SK-N-SH treated with all-trans-retinoic acid at 6 μM for 48 hours (cell line): ENCODE measurements at regions not wholly inside any gene's neighbourhood (a gene's known extent, or its start where the extent isn't known, plus 50 kb on each side); places are given as distances from the start of the nearest gene placed in this dataset.

Experiments
- ARNTL ChIP-seq: fragments of 450-650 bp; formaldehyde crosslinking; IDR thresholded peaks from 2 replicates; pipeline ENCODE4 v1.5.0; 2020; ENCODE audit warnings: low read depth, mild to moderate bottlenecking, moderate library complexity, borderline replicate concordance
- BACH2 ChIP-seq: fragments of 250-450 bp; sonication (Bioruptor Pico); IDR thresholded peaks from 2 replicates; pipeline ENCODE4 v1.9.0; 2021; ENCODE audit warnings: mild to moderate bottlenecking, borderline replicate concordance
- CSDC2 ChIP-seq: fragments of 250-450 bp; sonication (Bioruptor Pico); IDR thresholded peaks from 2 replicates; pipeline ENCODE4 v1.5.0; 2020; ENCODE audit warnings: mild to moderate bottlenecking, moderate library complexity
- ISL1 ChIP-seq: fragments of 250-450 bp; sonication (Bioruptor Pico); IDR thresholded peaks from 2 replicates; pipeline ENCODE4 v2.1.2; 2022; ENCODE audit warnings: mild to moderate bottlenecking, moderate library complexity
- RARB ChIP-seq: fragments of 250-450 bp; sonication (Bioruptor Pico); IDR thresholded peaks from 2 replicates; pipeline ENCODE4 v1.8.0; 2021; ENCODE audit warnings: mild to moderate bottlenecking, moderate library complexity
- SNAI2 ChIP-seq: fragments of 250-450 bp; sonication (Bioruptor Pico); IDR thresholded peaks from 2 replicates; pipeline ENCODE4 v1.5.0; 2020; ENCODE audit warnings: mild to moderate bottlenecking, moderate library complexity
- ZC3H10 ChIP-seq: fragments of 250-450 bp; sonication (Bioruptor Pico); IDR thresholded peaks from 2 replicates; pipeline ENCODE4 v1.5.1; 2021; ENCODE audit warnings: mild to moderate bottlenecking, moderate library complexity
- ZFP30 ChIP-seq: fragments of 450-650 bp; formaldehyde crosslinking; IDR thresholded peaks from 2 replicates; pipeline ENCODE4 v1.5.0; 2022; ENCODE audit warnings: mild to moderate bottlenecking, moderate library complexity
- ZNF8 ChIP-seq: fragments of 450-650 bp; formaldehyde crosslinking; IDR thresholded peaks from 2 replicates; pipeline ENCODE4 v1.5.0; 2020; ENCODE audit warnings: mild to moderate bottlenecking, moderate library complexity
- TF ChIP-seq, protein P1 (sequence below): fragments of 250-450 bp; sonication (Bioruptor Pico); IDR thresholded peaks from 2 replicates; pipeline ENCODE4 v1.8.0; 2020; ENCODE audit warnings: mild to moderate bottlenecking, moderate library complexity, borderline replicate concordance
- TF ChIP-seq, protein P2 (sequence below): fragments of 250-450 bp; sonication (Bioruptor Pico); IDR thresholded peaks from 2 replicates; pipeline ENCODE4 v1.5.1; 2020; ENCODE audit warnings: low read depth, mild to moderate bottlenecking, moderate library complexity

DNA sequence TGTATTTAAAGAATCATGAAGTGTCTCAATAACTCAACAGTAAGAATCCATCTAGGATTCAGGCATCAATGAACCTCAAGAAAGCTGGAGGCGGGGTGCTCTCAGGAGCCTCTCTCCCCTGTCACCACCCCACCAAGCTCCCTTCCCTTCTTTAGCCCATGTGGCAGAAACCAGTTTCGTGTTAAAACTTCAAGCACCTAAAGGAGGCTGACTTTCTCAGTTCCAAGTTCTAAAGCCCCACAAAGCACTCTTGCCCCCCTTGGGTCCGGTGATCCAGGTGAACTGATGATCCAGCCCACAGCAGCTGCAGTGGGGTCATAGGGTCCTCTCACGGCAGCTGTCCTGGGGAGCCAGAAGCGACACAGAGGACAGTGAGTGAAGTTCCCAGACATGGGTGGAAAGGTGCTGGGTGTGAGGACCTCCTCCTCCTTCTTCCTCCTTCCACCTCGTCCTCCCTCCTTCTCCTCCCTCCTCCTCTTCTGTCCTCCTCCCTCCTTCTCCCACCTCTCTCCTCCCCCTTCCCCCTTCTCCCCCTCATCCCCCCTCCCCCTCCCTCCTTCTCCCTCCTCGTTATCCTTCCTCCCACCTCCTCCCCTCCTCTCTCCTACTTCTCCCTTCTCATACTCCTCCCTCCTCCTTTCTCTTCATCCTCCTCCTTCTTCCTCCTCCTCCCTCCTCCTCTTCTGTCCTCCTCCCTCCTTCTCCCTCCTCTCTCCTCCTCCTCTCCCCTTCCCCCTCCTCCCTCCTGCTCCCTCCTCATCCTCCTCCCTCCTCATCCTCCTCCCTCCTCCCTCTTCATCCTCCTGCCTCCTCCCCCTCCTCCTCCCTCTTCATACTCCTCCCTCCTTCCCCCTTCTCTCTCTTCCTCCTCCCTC, 192.4 kb upstream of the AGAP1 start:
- no peak for TF ChIP-seq BACH2
- no peak for TF ChIP-seq ZNF8 (CRISPR knock-in tag)
- TF ChIP-seq ZC3H10 (CRISPR knock-in tag) = no peak
- TF ChIP-seq CSDC2 (CRISPR knock-in tag) = no peak
- TF ChIP-seq, protein P1, sequence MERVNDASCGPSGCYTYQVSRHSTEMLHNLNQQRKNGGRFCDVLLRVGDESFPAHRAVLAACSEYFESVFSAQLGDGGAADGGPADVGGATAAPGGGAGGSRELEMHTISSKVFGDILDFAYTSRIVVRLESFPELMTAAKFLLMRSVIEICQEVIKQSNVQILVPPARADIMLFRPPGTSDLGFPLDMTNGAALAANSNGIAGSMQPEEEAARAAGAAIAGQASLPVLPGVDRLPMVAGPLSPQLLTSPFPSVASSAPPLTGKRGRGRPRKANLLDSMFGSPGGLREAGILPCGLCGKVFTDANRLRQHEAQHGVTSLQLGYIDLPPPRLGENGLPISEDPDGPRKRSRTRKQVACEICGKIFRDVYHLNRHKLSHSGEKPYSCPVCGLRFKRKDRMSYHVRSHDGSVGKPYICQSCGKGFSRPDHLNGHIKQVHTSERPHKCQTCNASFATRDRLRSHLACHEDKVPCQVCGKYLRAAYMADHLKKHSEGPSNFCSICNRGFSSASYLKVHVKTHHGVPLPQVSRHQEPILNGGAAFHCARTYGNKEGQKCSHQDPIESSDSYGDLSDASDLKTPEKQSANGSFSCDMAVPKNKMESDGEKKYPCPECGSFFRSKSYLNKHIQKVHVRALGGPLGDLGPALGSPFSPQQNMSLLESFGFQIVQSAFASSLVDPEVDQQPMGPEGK (CRISPR knock-in tag) = no peak
- TF ChIP-seq ISL1 (CRISPR knock-in tag) = no peak
- TF ChIP-seq RARB (CRISPR knock-in tag) = no peak
- TF ChIP-seq, protein P2, sequence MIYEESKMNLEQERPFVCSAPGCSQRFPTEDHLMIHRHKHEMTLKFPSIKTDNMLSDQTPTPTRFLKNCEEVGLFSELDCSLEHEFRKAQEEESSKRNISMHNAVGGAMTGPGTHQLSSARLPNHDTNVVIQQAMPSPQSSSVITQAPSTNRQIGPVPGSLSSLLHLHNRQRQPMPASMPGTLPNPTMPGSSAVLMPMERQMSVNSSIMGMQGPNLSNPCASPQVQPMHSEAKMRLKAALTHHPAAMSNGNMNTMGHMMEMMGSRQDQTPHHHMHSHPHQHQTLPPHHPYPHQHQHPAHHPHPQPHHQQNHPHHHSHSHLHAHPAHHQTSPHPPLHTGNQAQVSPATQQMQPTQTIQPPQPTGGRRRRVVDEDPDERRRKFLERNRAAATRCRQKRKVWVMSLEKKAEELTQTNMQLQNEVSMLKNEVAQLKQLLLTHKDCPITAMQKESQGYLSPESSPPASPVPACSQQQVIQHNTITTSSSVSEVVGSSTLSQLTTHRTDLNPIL (CRISPR knock-in tag) = no peak
- TF ChIP-seq ZFP30 (CRISPR knock-in tag) = no peak
- no peak for TF ChIP-seq SNAI2
- TF ChIP-seq ARNTL = no peak
